ENCODE measurements at regions not wholly inside any gene's neighbourhood (a gene's known extent, or its start where the extent isn't known, plus 50 kb on each side); places are given as distances from the start of the nearest gene placed in this dataset.
A peak's percentile ranks its signal among the peaks of the same experiment; 100 is the strongest.

GRCh38 chr1:224866940-224867339 lies 62.5 kb upstream of the DNAH14 start:
- no peaks in the 10 kb centered on the region for H3K36me3 ChIP-seq
- H3K27ac ChIP-seq = no peak overlapping the region
- no peak overlapping the region for H3K4me3 ChIP-seq (ENCODE audit: low read depth, low read length)
- no peaks in the 10 kb centered on the region for H3K27me3 ChIP-seq (ENCODE audit: insufficient read depth, low read depth, severe bottlenecking)
- TF ChIP-seq, protein P1, sequence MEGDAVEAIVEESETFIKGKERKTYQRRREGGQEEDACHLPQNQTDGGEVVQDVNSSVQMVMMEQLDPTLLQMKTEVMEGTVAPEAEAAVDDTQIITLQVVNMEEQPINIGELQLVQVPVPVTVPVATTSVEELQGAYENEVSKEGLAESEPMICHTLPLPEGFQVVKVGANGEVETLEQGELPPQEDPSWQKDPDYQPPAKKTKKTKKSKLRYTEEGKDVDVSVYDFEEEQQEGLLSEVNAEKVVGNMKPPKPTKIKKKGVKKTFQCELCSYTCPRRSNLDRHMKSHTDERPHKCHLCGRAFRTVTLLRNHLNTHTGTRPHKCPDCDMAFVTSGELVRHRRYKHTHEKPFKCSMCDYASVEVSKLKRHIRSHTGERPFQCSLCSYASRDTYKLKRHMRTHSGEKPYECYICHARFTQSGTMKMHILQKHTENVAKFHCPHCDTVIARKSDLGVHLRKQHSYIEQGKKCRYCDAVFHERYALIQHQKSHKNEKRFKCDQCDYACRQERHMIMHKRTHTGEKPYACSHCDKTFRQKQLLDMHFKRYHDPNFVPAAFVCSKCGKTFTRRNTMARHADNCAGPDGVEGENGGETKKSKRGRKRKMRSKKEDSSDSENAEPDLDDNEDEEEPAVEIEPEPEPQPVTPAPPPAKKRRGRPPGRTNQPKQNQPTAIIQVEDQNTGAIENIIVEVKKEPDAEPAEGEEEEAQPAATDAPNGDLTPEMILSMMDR (IDR thresholded peaks at IDR 0.05; ENCODE audit: low read depth, low read length) = no peak
- no peak for DNase-seq
- H3K9me3 ChIP-seq (ENCODE audit: severe bottlenecking) = no peaks in the 10 kb centered on the region

DNA sequence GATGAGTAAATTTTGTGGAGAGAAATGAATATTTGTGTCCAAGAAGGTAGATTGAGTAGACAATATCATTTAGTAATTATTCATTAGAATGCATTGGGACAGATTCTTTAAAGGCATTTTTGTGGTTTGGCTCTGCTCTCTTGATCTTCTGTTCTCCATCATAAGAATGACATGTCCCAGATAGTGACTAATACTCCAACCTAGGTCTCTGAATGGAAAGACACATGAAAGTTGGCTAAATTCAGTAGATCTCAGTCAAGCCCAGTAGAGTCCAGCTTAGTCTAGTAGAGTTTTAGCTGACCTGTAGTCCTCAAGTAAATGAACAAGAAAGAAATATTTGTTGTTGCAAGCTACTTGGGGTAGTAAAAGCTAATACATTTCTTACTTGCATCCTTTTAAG lies 61.8 kb upstream of the DNAH14 start:
- Histone ChIP-seq H3K4me3 (ENCODE audit: low read depth, low read length) (no peak overlapping the region), H3K27ac (no peak overlapping the region), H3K36me3 (no peaks in the 10 kb centered on the region), H3K9me3 (ENCODE audit: severe bottlenecking) (no peaks in the 10 kb centered on the region), H3K27me3 (ENCODE audit: insufficient read depth, low read depth, severe bottlenecking) (no peaks in the 10 kb centered on the region)
- TF ChIP-seq, protein P1 (IDR thresholded peaks at IDR 0.05; ENCODE audit: low read depth, low read length) = no peak
- DNase-seq = no peak

DNA sequence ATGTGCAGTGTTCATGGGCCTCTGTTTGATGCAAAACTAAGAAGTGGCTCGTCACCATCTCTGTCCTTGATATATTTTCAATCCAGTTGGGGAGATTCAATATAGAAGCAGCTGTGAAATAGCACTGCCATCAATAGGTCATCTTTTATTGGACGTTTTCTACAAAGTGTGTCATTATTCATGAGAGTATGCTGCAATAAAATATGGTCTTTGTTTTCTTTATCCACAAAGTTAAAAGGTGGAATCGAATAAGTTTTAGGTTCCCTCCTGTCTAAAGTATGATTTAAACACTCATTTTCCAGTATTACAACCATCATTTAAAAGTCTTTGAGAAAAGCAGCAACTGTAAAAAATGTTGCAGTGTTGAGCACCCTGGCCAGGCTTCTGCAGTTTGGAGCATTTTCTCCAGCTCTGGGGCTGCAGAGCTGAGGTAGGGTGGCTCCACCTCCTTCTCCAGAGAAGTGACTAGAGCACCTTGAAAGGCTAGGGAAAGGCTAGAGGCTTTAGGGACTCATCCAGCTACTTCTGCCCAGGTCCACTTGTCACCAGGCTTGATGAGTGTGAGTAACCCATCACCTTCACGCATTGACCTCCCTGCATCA lies 56.5 kb upstream of the DNAH14 start:
- H3K27ac ChIP-seq = no peak overlapping the region
- TF ChIP-seq, protein P1 (IDR thresholded peaks at IDR 0.05; ENCODE audit: low read depth, low read length) = no peak
- no peak overlapping the region for H3K4me3 ChIP-seq (ENCODE audit: low read depth, low read length)
- no peaks in the 10 kb centered on the region for H3K9me3 ChIP-seq (ENCODE audit: severe bottlenecking)
- no peak for DNase-seq
- no peaks in the 10 kb centered on the region for H3K36me3 ChIP-seq
- H3K27me3 ChIP-seq (ENCODE audit: insufficient read depth, low read depth, severe bottlenecking) = no peaks in the 10 kb centered on the region

DNA sequence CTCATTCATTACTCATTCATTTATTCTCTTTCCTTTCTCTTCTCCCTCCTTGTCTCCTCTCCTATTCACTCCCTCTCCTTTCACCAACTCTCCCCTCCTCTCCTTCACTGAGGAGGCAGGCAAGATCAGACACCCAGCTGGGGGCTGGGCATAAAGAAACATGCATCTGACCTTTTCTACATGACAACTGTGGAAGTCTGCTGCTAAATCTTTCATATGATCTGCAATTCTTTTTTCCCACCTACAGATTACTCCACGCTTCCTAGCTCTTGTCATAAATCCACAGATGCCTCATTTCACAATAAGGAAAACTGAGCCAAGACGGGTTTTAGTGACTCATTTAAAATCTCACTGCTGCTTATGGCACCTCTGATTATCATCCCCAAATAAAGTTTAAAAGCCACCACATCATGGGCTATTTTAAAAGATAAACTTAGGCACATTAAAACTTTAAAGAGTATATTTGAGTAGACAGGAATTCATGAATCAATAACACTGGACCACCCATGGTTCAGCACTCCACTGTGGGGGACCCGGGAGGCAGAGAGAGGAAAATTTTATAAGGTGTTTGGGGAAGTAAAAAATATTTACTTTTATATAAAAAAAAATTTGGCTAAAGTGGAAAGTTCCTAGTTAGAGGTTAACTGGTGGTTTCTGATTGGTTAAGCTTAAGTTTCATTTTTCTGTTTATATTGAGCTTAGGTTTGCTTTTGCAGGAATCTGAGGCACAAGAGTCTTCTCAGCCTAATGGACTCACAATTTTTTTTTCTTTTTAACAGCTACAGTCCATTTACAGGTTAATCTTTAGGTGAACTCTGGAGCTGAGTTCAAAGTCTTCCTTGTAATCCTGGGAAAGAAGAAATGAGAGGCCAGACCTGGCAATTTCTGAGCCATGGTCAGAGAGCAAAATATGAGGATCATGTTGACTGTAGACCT lies 55.8 kb upstream of the DNAH14 start:
- Histone ChIP-seq H3K36me3 (no peaks in the 10 kb centered on the region), H3K27me3 (ENCODE audit: insufficient read depth, low read depth, severe bottlenecking) (no peaks in the 10 kb centered on the region), H3K4me3 (ENCODE audit: low read depth, low read length) (no peak overlapping the region), H3K27ac (peak overlapping the region; percentile 19), H3K9me3 (ENCODE audit: severe bottlenecking) (no peaks in the 10 kb centered on the region)
- DNase-seq = no peak
- TF ChIP-seq, protein P1 (IDR thresholded peaks at IDR 0.05; ENCODE audit: low read depth, low read length) = no peak

DNA sequence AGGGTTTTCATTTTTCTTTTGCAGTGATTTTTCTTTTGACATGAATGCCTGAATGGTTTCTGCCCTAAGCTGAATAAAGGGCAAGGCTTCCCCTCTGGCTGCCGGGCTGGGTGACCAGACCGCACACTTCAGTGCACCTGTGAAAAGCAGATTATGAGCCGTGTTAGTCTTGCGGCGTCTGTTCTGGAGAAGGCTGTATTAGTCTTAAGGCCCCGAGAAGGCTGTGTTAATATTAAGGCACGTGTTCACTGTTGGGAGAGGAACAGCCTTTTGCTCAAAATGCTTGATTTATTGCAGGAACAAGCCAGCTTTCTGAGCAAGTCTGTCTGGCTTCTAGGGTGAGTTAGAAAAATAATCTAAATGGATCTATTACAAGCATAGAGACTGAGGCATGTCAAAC lies 54.7 kb upstream of the DNAH14 start:
- H3K9me3 ChIP-seq (ENCODE audit: severe bottlenecking) = no peaks in the 10 kb centered on the region
- H3K27me3 ChIP-seq (ENCODE audit: insufficient read depth, low read depth, severe bottlenecking) = no peaks in the 10 kb centered on the region
- no peaks in the 10 kb centered on the region for H3K36me3 ChIP-seq
- TF ChIP-seq, protein P1 (IDR thresholded peaks at IDR 0.05; ENCODE audit: low read depth, low read length) = no peak
- peak; percentile 62 for DNase-seq
- H3K27ac ChIP-seq = peak overlapping the region; percentile 67
- H3K4me3 ChIP-seq (ENCODE audit: low read depth, low read length) = no peak overlapping the region

Data from WERI-Rb-1 (cell line).